Thyroid gland (tissue), 4 donors: ENCODE measurements at regions not wholly inside any gene's neighbourhood (a gene's known extent, or its start where the extent isn't known, plus 50 kb on each side); places are given as distances from the start of the nearest gene placed in this dataset.

ENCODE experiments used
- POLR2A ChIP-seq, 2 donors: fragments of 450-650 bp; IDR thresholded peaks; one replicate each; pipeline ENCODE4 v1.6.1; 2017; ENCODE audit warnings: antibody characterized with exemption in 2 of 2, mild to moderate bottlenecking in 2 of 2, moderate library complexity in 1 of 2
- TF ChIP-seq, protein P1 (sequence below), 6 experiments: fragments of 200-600 bp in 3 of 6; fragments of 450-650 bp in 3 of 6; sonication (generic) in 3 of 6; IDR thresholded peaks; one replicate each; pipeline ENCODE4 v1.5.1; 2016 to 2019; ENCODE audit warnings: antibody characterized with exemption in 6 of 6, mild to moderate bottlenecking in 2 of 6, inconsistent platforms in 1 of 6, moderate library complexity in 1 of 6

DNA sequence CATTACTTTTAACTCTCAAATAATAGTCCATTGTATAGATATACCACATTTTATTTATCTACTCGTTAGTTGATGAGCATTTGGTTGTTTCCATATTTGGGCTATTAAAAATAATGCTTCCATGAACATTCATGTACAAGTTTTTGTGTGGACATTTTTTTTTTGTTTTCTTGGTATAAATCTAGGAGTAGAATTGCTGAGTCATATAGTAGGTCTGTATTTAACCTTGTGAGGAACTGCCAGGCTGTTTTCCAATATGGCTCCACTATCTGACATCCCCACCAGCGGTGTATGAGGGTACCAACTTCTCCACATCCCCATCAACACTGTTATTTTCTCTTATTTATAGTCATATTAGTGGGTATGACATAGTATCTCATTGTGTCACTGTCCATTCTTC lies 143.1 kb downstream of the RAP2A start:
- TF ChIP-seq POLR2A (IDR thresholded peaks at IDR 0.05): no peak
- TF ChIP-seq, protein P1, sequence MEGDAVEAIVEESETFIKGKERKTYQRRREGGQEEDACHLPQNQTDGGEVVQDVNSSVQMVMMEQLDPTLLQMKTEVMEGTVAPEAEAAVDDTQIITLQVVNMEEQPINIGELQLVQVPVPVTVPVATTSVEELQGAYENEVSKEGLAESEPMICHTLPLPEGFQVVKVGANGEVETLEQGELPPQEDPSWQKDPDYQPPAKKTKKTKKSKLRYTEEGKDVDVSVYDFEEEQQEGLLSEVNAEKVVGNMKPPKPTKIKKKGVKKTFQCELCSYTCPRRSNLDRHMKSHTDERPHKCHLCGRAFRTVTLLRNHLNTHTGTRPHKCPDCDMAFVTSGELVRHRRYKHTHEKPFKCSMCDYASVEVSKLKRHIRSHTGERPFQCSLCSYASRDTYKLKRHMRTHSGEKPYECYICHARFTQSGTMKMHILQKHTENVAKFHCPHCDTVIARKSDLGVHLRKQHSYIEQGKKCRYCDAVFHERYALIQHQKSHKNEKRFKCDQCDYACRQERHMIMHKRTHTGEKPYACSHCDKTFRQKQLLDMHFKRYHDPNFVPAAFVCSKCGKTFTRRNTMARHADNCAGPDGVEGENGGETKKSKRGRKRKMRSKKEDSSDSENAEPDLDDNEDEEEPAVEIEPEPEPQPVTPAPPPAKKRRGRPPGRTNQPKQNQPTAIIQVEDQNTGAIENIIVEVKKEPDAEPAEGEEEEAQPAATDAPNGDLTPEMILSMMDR (IDR thresholded peaks at IDR 0.05): no peak
